ACC112 (cell line): ENCODE measurements at regions not wholly inside any gene's neighbourhood (a gene's known extent, or its start where the extent isn't known, plus 50 kb on each side); places are given as distances from the start of the nearest gene placed in this dataset.

Experiments used
- H2AFZ ChIP-seq: fragments of 200-600 bp; sonication (generic); one replicate; pipeline ENCODE4 v1.6.0; 2017; ENCODE audit warnings: antibody characterized with exemption, low read length; ENCODE audit not compliant: unreplicated experiment
- H3K27ac ChIP-seq: fragments of 200-600 bp; sonication (generic); 2 replicates; pipeline ENCODE4 v1.5.1; 2014; ENCODE audit warnings: low read depth, mild to moderate bottlenecking, antibody characterized with exemption, low read length, moderate library complexity
- H3K27me3 ChIP-seq: fragments of 200-600 bp; sonication (generic); 2 replicates; pipeline ENCODE4 v1.6.1; 2014; ENCODE audit warnings: mild to moderate bottlenecking, antibody characterized with exemption, low read length, moderate library complexity, mixed read lengths; ENCODE audit not compliant: insufficient read depth
- H3K36me3 ChIP-seq: fragments of 200-600 bp; sonication (generic); 2 replicates; pipeline ENCODE4 v1.6.1; 2016; ENCODE audit warnings: mild to moderate bottlenecking, antibody characterized with exemption, low read length, moderate library complexity, mixed read lengths; ENCODE audit not compliant: insufficient read depth
- H3K4me1 ChIP-seq: fragments of 200-600 bp; sonication (generic); one replicate; pipeline ENCODE4 v1.6.1; 2016; ENCODE audit warnings: low read length, mixed read lengths; ENCODE audit not compliant: insufficient read depth, unreplicated experiment, control insufficient read depth
- H3K4me3 ChIP-seq: fragments of 200-600 bp; sonication (generic); 2 replicates; pipeline ENCODE4 v1.5.1; 2014; ENCODE audit warnings: mild to moderate bottlenecking, low read depth, low read length
- H3K79me2 ChIP-seq: fragments of 200-600 bp; sonication (generic); one replicate; pipeline ENCODE4 v1.6.0; 2016; ENCODE audit warnings: low read length; ENCODE audit not compliant: control insufficient read depth, unreplicated experiment, insufficient read depth

- H3K4me3 ChIP-seq = no peak overlapping the region
- no peaks in the 10 kb centered on the region for H3K4me1 ChIP-seq
- H3K79me2 ChIP-seq = no peaks in the 10 kb centered on the region
- H2AFZ ChIP-seq = no peak overlapping the region
- H3K27ac ChIP-seq = no peak overlapping the region
- H3K27me3 ChIP-seq = peaks cover 73% of the 10 kb centered on the region
- no peaks in the 10 kb centered on the region for H3K36me3 ChIP-seq
Observed at GRCh38 chr17:56674401-56674925, 81.0 kb downstream of the NOG start.

GRCh38 chr17:56675876-56676660, 82.6 kb downstream of the NOG start:
- no peak overlapping the region for H3K4me3 ChIP-seq
- no peak overlapping the region for H2AFZ ChIP-seq
- no peaks in the 10 kb centered on the region for H3K79me2 ChIP-seq
- H3K27ac ChIP-seq = no peak overlapping the region
- H3K27me3 ChIP-seq = peaks cover 83% of the 10 kb centered on the region
- no peaks in the 10 kb centered on the region for H3K36me3 ChIP-seq
- H3K4me1 ChIP-seq = no peaks in the 10 kb centered on the region

- H3K79me2 ChIP-seq = no peaks in the 10 kb centered on the region
- H3K27ac ChIP-seq = no peak overlapping the region
- H3K4me3 ChIP-seq = no peak overlapping the region
- peaks cover 84% of the 10 kb centered on the region for H3K27me3 ChIP-seq
- H2AFZ ChIP-seq = no peak overlapping the region
- H3K36me3 ChIP-seq = no peaks in the 10 kb centered on the region
- H3K4me1 ChIP-seq = peaks cover 4% of the 10 kb centered on the region
Observed at GRCh38 chr17:56676810-56677209, 83.3 kb downstream of the NOG start.

- no peak overlapping the region for H3K27ac ChIP-seq
- H3K27me3 ChIP-seq = peaks cover 79% of the 10 kb centered on the region
- H2AFZ ChIP-seq = peak overlapping the region; percentile 34
- H3K4me3 ChIP-seq = peak overlapping the region; percentile 60
- no peaks in the 10 kb centered on the region for H3K36me3 ChIP-seq
- no peaks in the 10 kb centered on the region for H3K79me2 ChIP-seq
- H3K4me1 ChIP-seq = peaks cover 8% of the 10 kb centered on the region
Observed at GRCh38 chr17:56678249-56679114, 85.0 kb downstream of the NOG start.

DNA sequence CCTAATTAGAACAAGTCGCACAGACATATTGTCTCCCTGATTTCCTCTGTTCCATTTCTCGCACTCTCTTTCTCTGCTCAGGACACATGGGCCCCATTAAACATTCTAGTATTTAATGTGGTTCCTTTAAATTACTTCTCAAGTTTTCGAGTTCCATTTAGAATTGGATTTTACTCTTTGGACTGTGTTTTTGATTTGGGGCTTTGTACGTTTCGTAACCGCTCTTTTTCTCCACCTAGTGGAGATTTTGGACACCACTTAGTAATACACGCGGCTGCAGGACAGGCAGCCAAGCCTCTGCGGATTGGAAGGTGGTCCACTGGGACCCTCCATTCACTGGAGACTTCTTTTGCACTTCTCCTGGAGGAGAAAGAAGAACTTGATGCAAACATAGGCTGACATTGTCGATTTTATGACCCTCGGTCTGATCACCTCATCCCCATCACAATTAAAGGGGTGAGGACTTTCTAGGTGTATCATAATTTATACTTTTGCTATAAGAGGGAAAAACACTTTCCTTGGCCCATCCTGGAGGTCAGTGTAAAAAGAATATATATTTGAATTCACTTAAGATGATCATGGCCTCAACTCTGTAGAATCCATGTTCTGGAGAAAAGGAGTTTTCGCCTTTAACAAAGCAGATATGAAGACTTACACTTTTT, 85.7 kb downstream of the NOG start:
- Histone ChIP-seq H3K4me3 (peak overlapping the region; percentile 60), H3K27me3 (peaks cover 81% of the 10 kb centered on the region), H3K27ac (no peak overlapping the region), H3K36me3 (no peaks in the 10 kb centered on the region), H3K4me1 (peaks cover 8% of the 10 kb centered on the region), H3K79me2 (no peaks in the 10 kb centered on the region), H2AFZ (peak overlapping the region; percentile 34)

DNA sequence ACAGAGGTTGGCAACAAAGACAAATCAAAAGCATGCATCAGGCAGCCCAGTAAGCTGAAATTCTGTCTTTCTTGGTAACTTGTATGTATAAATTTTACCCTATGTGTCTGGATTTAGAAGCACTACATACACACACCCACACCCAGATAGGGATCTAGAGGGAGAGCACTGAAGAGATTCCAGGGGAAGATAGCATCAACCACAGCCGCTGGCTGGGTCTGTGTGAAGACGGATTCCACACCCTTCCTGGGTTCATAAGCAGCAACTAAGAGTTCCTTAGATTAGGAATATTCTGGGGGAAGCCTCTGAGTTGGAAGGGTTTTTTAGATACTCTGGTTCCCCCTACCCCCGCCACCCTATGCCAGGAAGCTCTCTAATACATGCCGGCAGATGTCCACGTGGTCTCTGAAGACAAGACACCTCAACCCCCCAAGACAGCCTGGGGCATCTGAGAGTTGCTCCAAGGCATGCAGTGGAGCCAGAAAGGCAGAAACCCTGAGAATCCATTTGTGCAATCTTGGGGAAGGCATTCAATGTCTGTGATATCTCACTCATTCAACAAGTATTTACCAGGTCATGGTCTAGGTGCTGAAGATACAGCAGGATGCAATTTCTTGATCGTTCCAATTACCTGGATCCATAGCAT, 86.4 kb downstream of the NOG start:
- peaks cover 8% of the 10 kb centered on the region for H3K4me1 ChIP-seq

DNA sequence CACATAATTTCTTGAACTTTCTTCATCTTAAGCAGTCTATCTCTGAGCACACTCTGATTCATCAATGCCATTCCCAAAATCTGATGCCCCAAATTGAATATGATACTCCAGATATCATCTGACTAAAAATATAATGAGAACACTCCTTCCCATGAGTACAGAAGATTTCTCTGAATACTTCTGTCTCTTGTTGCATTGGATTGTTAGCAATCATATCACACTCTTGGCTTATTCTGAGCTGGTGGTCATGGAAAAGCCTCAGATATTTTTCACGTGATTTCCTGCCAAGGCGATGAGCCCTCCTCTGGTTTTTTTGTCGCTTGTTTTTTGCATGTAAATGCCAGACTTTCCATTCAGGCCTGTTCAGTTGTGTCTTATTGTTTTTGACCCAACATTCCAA, 87.2 kb downstream of the NOG start:
- Histone ChIP-seq H3K27me3 (peaks cover 67% of the 10 kb centered on the region), H3K27ac (no peak overlapping the region), H3K4me1 (peaks cover 8% of the 10 kb centered on the region)

More for the DNA sequence above, 86.4 kb downstream of the NOG start:
- H2AFZ ChIP-seq = no peak overlapping the region
- H3K4me3 ChIP-seq = no peak overlapping the region
- no peaks in the 10 kb centered on the region for H3K79me2 ChIP-seq
- H3K27me3 ChIP-seq = peaks cover 75% of the 10 kb centered on the region
- H3K27ac ChIP-seq = no peak overlapping the region
- no peaks in the 10 kb centered on the region for H3K36me3 ChIP-seq

DNA sequence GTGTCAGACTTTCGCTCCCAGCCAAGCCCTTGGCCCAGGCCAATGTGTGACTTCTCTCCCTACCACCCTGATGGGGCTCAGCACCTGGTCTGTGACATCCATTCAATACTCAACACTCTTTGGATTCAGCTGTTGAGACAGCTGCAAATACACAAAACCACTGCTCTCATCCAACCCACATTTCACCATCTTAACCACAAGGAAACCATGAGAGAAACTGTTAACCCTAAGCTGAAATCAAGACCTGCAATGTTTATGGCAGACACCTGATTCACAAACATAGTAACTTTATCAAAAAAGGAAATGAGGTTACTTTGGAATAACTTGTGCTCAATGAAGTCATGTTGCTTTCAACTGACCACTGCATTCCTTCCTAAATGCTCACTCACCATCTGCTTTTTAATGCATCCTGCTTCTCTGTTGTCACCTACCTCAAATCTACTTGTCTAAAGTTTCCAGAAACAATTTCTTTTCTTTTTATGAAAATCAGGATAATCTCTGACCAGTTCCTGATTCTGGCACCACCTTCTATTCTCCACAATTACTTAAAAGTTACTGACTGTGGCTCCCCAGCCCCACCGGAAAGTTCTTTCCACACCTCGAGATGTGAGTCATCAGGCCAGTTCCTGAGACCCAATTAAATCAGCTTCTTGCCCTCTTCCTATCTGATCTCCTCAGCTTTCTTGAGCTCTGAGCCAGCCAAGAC, 88.2 kb downstream of the NOG start:
- H3K4me1 ChIP-seq = peaks cover 8% of the 10 kb centered on the region
- no peaks in the 10 kb centered on the region for H3K36me3 ChIP-seq
- H3K79me2 ChIP-seq = no peaks in the 10 kb centered on the region
- no peak overlapping the region for H2AFZ ChIP-seq
- H3K27ac ChIP-seq = no peak overlapping the region
- no peak overlapping the region for H3K4me3 ChIP-seq
- H3K27me3 ChIP-seq = peaks cover 57% of the 10 kb centered on the region

More for the DNA sequence above, 87.2 kb downstream of the NOG start:
- H3K79me2 ChIP-seq = no peaks in the 10 kb centered on the region
- no peak overlapping the region for H3K4me3 ChIP-seq
- H2AFZ ChIP-seq = no peak overlapping the region
- no peaks in the 10 kb centered on the region for H3K36me3 ChIP-seq

DNA sequence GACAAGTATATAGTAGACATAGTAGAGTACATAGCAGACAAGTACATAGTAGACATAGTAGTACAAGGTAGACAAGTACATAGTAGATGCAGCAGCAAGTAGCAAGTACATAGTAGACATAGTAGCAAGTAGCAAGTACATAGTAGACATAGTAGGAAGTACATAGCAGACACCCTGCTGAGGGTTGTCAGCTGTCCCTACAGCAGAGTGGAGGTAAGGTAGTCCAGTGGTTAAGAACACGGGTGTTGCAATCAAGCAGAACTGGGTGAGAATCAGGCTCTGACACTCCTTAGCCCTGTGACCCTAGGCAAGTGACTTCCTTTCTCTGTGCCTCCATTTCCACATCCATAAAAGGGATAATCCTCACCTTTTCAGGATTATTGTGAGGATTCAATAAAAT, 94.7 kb downstream of the NOG start:
- no peaks in the 10 kb centered on the region for H3K36me3 ChIP-seq
- no peak overlapping the region for H2AFZ ChIP-seq
- H3K27ac ChIP-seq = no peak overlapping the region
- H3K4me3 ChIP-seq = no peak overlapping the region
- no peaks in the 10 kb centered on the region for H3K4me1 ChIP-seq
- H3K27me3 ChIP-seq = peaks cover 21% of the 10 kb centered on the region
- no peaks in the 10 kb centered on the region for H3K79me2 ChIP-seq
